ENCODE measurements at regions not wholly inside any gene's neighbourhood (a gene's known extent, or its start where the extent isn't known, plus 50 kb on each side); places are given as distances from the start of the nearest gene placed in this dataset.
"Not testable (repeated sequence)": the region's sequence is repeated elsewhere in the genome, so short reads cannot be mapped to it uniquely, and the experiment has no call there.

GRCh38 chrX:8042304-8042703, 115.1 kb upstream of the PNPLA4 start:
- Mint-ChIP-seq H3K27ac (no peak overlapping the region), H3K36me3 (ENCODE audit: low read depth) (no peaks in the 10 kb centered on the region), H3K4me1 (peaks cover 9% of the 10 kb centered on the region), H3K27me3 (no peaks in the 10 kb centered on the region), H3K9me3 (no peaks in the 10 kb centered on the region), H3K4me3 (no peak overlapping the region)
- DNase-seq (no peak), ATAC-seq (no peak)

- ATAC-seq: not testable (repeated sequence)
Measured at GRCh38 chrX:8039711-8040110, 112.5 kb upstream of the PNPLA4 start.

GRCh38 chrX:8037593-8038348, 110.6 kb upstream of the PNPLA4 start:
- Mint-ChIP-seq H3K27ac (no peak overlapping the region), H3K9me3 (no peaks in the 10 kb centered on the region), H3K27me3 (no peaks in the 10 kb centered on the region), H3K4me3 (peak overlapping the region; percentile 43), H3K4me1 (peaks cover 14% of the 10 kb centered on the region), H3K36me3 (ENCODE audit: low read depth) (no peaks in the 10 kb centered on the region)
- DNase-seq: no peak
- ATAC-seq: no peak

More at GRCh38 chrX:8039711-8040110, 112.5 kb upstream of the PNPLA4 start:
- not testable (repeated sequence) for DNase-seq; H3K27ac Mint-ChIP-seq; H3K4me3 Mint-ChIP-seq; H3K36me3 Mint-ChIP-seq (ENCODE audit: low read depth); H3K27me3 Mint-ChIP-seq; H3K9me3 Mint-ChIP-seq
- H3K4me1 Mint-ChIP-seq: peaks cover 14% of the 10 kb centered on the region

GRCh38 chrX:8036914-8037313, 109.7 kb upstream of the PNPLA4 start:
- no peak for ATAC-seq
- Mint-ChIP-seq H3K36me3 (ENCODE audit: low read depth) (no peaks in the 10 kb centered on the region), H3K27me3 (no peaks in the 10 kb centered on the region), H3K4me1 (peaks cover 14% of the 10 kb centered on the region), H3K9me3 (no peaks in the 10 kb centered on the region), H3K4me3 (no peak overlapping the region), H3K27ac (no peak overlapping the region)
- no peak for DNase-seq

- no peak overlapping the region for H3K27ac Mint-ChIP-seq
- H3K4me3 Mint-ChIP-seq: no peak overlapping the region
- no peak for DNase-seq
- H3K36me3 Mint-ChIP-seq (ENCODE audit: low read depth): peaks cover 2% of the 10 kb centered on the region
- ATAC-seq: no peak
- no peaks in the 10 kb centered on the region for H3K27me3 Mint-ChIP-seq
- no peaks in the 10 kb centered on the region for H3K9me3 Mint-ChIP-seq
- peaks cover 14% of the 10 kb centered on the region for H3K4me1 Mint-ChIP-seq
Measured at GRCh38 chrX:8034058-8034457, 106.8 kb upstream of the PNPLA4 start.

GRCh38 chrX:8033175-8033574, 106.0 kb upstream of the PNPLA4 start:
- Mint-ChIP-seq H3K36me3 (ENCODE audit: low read depth) (peaks cover 2% of the 10 kb centered on the region), H3K4me1 (peaks cover 11% of the 10 kb centered on the region), H3K9me3 (no peaks in the 10 kb centered on the region), H3K4me3 (no peak overlapping the region), H3K27me3 (no peaks in the 10 kb centered on the region), H3K27ac (no peak overlapping the region)
- ATAC-seq (no peak), DNase-seq (no peak)

GRCh38 chrX:8030361-8030760, 103.1 kb upstream of the PNPLA4 start:
- DNase-seq (no peak), ATAC-seq (no peak)
- H3K27ac Mint-ChIP-seq: no peak overlapping the region
- H3K9me3 Mint-ChIP-seq: no peaks in the 10 kb centered on the region
- no peaks in the 10 kb centered on the region for H3K27me3 Mint-ChIP-seq
- H3K36me3 Mint-ChIP-seq (ENCODE audit: low read depth): peaks cover 2% of the 10 kb centered on the region
- H3K4me3 Mint-ChIP-seq: no peak overlapping the region
- H3K4me1 Mint-ChIP-seq: no peaks in the 10 kb centered on the region

GRCh38 chrX:8027827-8028226, 100.6 kb upstream of the PNPLA4 start:
- DNase-seq (no peak), ATAC-seq (no peak)
- Mint-ChIP-seq H3K9me3 (peaks cover 4% of the 10 kb centered on the region), H3K27ac (no peak overlapping the region), H3K4me3 (no peak overlapping the region), H3K27me3 (no peaks in the 10 kb centered on the region), H3K4me1 (no peaks in the 10 kb centered on the region), H3K36me3 (ENCODE audit: low read depth) (peaks cover 2% of the 10 kb centered on the region)

GRCh38 chrX:8025705-8026104, 98.5 kb upstream of the PNPLA4 start:
- Mint-ChIP-seq H3K36me3 (ENCODE audit: low read depth) (no peaks in the 10 kb centered on the region), H3K27ac (no peak overlapping the region), H3K27me3 (no peaks in the 10 kb centered on the region), H3K4me1 (no peaks in the 10 kb centered on the region), H3K9me3 (peaks cover 4% of the 10 kb centered on the region), H3K4me3 (no peak overlapping the region)
- no peak for ATAC-seq
- DNase-seq: no peak

- Mint-ChIP-seq H3K9me3 (peaks cover 2% of the 10 kb centered on the region), H3K4me3 (no peak overlapping the region), H3K27ac (no peak overlapping the region), H3K4me1 (no peaks in the 10 kb centered on the region), H3K36me3 (ENCODE audit: low read depth) (no peaks in the 10 kb centered on the region), H3K27me3 (no peaks in the 10 kb centered on the region)
- ATAC-seq (no peak), DNase-seq (no peak)
Measured at GRCh38 chrX:8018934-8019333, 91.7 kb upstream of the PNPLA4 start.

- Mint-ChIP-seq H3K4me3 (no peak overlapping the region), H3K27me3 (no peaks in the 10 kb centered on the region), H3K27ac (no peak overlapping the region), H3K4me1 (no peaks in the 10 kb centered on the region), H3K36me3 (ENCODE audit: low read depth) (no peaks in the 10 kb centered on the region), H3K9me3 (no peaks in the 10 kb centered on the region)
- ATAC-seq: no peak
- DNase-seq: no peak
Measured at GRCh38 chrX:8010105-8010504, 82.9 kb upstream of the PNPLA4 start.

GRCh38 chrX:8005678-8006347, 78.6 kb upstream of the PNPLA4 start:
- H3K36me3 Mint-ChIP-seq (ENCODE audit: low read depth): no peaks in the 10 kb centered on the region
- DNase-seq (no peak), ATAC-seq (no peak)
- H3K27ac Mint-ChIP-seq: no peak overlapping the region
- no peaks in the 10 kb centered on the region for H3K27me3 Mint-ChIP-seq
- H3K9me3 Mint-ChIP-seq: no peaks in the 10 kb centered on the region
- no peak overlapping the region for H3K4me3 Mint-ChIP-seq
- H3K4me1 Mint-ChIP-seq: no peaks in the 10 kb centered on the region

GRCh38 chrX:8003147-8003883, 76.1 kb upstream of the PNPLA4 start:
- ATAC-seq (no peak), DNase-seq (no peak)
- no peaks in the 10 kb centered on the region for H3K36me3 Mint-ChIP-seq (ENCODE audit: low read depth)
- no peaks in the 10 kb centered on the region for H3K27me3 Mint-ChIP-seq
- no peak overlapping the region for H3K27ac Mint-ChIP-seq
- no peaks in the 10 kb centered on the region for H3K9me3 Mint-ChIP-seq
- H3K4me3 Mint-ChIP-seq: no peak overlapping the region
- no peaks in the 10 kb centered on the region for H3K4me1 Mint-ChIP-seq

GRCh38 chrX:7996851-7997250, 69.6 kb upstream of the PNPLA4 start:
- Mint-ChIP-seq H3K9me3 (no peaks in the 10 kb centered on the region), H3K36me3 (ENCODE audit: low read depth) (no peaks in the 10 kb centered on the region), H3K27ac (no peak overlapping the region), H3K27me3 (no peaks in the 10 kb centered on the region), H3K4me3 (no peak overlapping the region), H3K4me1 (no peaks in the 10 kb centered on the region)
- ATAC-seq (no peak), DNase-seq (no peak)

- DNase-seq: peak; percentile 5
- ATAC-seq: no peak
- Mint-ChIP-seq H3K27me3 (no peaks in the 10 kb centered on the region), H3K36me3 (ENCODE audit: low read depth) (no peaks in the 10 kb centered on the region), H3K4me3 (no peak overlapping the region), H3K9me3 (no peaks in the 10 kb centered on the region), H3K4me1 (no peaks in the 10 kb centered on the region), H3K27ac (no peak overlapping the region)
Measured at GRCh38 chrX:7996414-7996813, 69.2 kb upstream of the PNPLA4 start.
